ENCODE measurements at regions not wholly inside any gene's neighbourhood (a gene's known extent, or its start where the extent isn't known, plus 50 kb on each side); places are given as distances from the start of the nearest gene placed in this dataset.

- Mint-ChIP-seq H3K4me1 (ENCODE audit: low read depth) (no peaks in the 10 kb centered on the region), H3K9me3 (no peaks in the 10 kb centered on the region), H3K27me3 (ENCODE audit: low read depth) (no peaks in the 10 kb centered on the region), H3K36me3 (ENCODE audit: low read depth) (no peaks in the 10 kb centered on the region), H3K4me3 (no peak overlapping the region), H3K27ac (no peak overlapping the region)
Observed at GRCh38 chr16:59205403-59205802, 471.3 kb upstream of the GOT2 start.

GRCh38 chr16:59204589-59204988 is 470.5 kb upstream of the GOT2 start:
- Mint-ChIP-seq H3K4me1 (ENCODE audit: low read depth) (no peaks in the 10 kb centered on the region), H3K27ac (no peak overlapping the region), H3K36me3 (ENCODE audit: low read depth) (no peaks in the 10 kb centered on the region), H3K27me3 (ENCODE audit: low read depth) (no peaks in the 10 kb centered on the region), H3K4me3 (no peak overlapping the region), H3K9me3 (no peaks in the 10 kb centered on the region)

- no peaks in the 10 kb centered on the region for H3K4me1 Mint-ChIP-seq (ENCODE audit: low read depth)
- H3K36me3 Mint-ChIP-seq (ENCODE audit: low read depth) = no peaks in the 10 kb centered on the region
- no peaks in the 10 kb centered on the region for H3K9me3 Mint-ChIP-seq
- H3K27ac Mint-ChIP-seq = no peak overlapping the region
- H3K4me3 Mint-ChIP-seq = no peak overlapping the region
- no peaks in the 10 kb centered on the region for H3K27me3 Mint-ChIP-seq (ENCODE audit: low read depth)
Observed at GRCh38 chr16:59202233-59202862, 468.2 kb upstream of the GOT2 start.

GRCh38 chr16:59201821-59202220 is 467.7 kb upstream of the GOT2 start:
- H3K9me3 Mint-ChIP-seq = no peaks in the 10 kb centered on the region
- no peaks in the 10 kb centered on the region for H3K27me3 Mint-ChIP-seq (ENCODE audit: low read depth)
- H3K36me3 Mint-ChIP-seq (ENCODE audit: low read depth) = no peaks in the 10 kb centered on the region
- no peaks in the 10 kb centered on the region for H3K4me1 Mint-ChIP-seq (ENCODE audit: low read depth)
- no peak overlapping the region for H3K27ac Mint-ChIP-seq
- H3K4me3 Mint-ChIP-seq = no peak overlapping the region

GRCh38 chr16:59201160-59201559 is 467.0 kb upstream of the GOT2 start:
- H3K4me3 Mint-ChIP-seq = no peak overlapping the region
- H3K27ac Mint-ChIP-seq = no peak overlapping the region
- no peaks in the 10 kb centered on the region for H3K4me1 Mint-ChIP-seq (ENCODE audit: low read depth)
- no peaks in the 10 kb centered on the region for H3K36me3 Mint-ChIP-seq (ENCODE audit: low read depth)
- H3K27me3 Mint-ChIP-seq (ENCODE audit: low read depth) = no peaks in the 10 kb centered on the region
- no peaks in the 10 kb centered on the region for H3K9me3 Mint-ChIP-seq

- Mint-ChIP-seq H3K27ac (no peak overlapping the region), H3K4me3 (no peak overlapping the region), H3K4me1 (ENCODE audit: low read depth) (no peaks in the 10 kb centered on the region), H3K27me3 (ENCODE audit: low read depth) (no peaks in the 10 kb centered on the region), H3K36me3 (ENCODE audit: low read depth) (no peaks in the 10 kb centered on the region), H3K9me3 (no peaks in the 10 kb centered on the region)
Observed at GRCh38 chr16:59198487-59198886, 464.4 kb upstream of the GOT2 start.

GRCh38 chr16:59195242-59195641 is 461.1 kb upstream of the GOT2 start:
- H3K27me3 Mint-ChIP-seq (ENCODE audit: low read depth) = no peaks in the 10 kb centered on the region
- H3K4me1 Mint-ChIP-seq (ENCODE audit: low read depth) = no peaks in the 10 kb centered on the region
- no peaks in the 10 kb centered on the region for H3K36me3 Mint-ChIP-seq (ENCODE audit: low read depth)
- H3K4me3 Mint-ChIP-seq = no peak overlapping the region
- H3K27ac Mint-ChIP-seq = no peak overlapping the region
- no peaks in the 10 kb centered on the region for H3K9me3 Mint-ChIP-seq

GRCh38 chr16:59193637-59194036 is 459.5 kb upstream of the GOT2 start:
- H3K4me1 Mint-ChIP-seq (ENCODE audit: low read depth) = no peaks in the 10 kb centered on the region
- H3K9me3 Mint-ChIP-seq = no peaks in the 10 kb centered on the region
- H3K27ac Mint-ChIP-seq = no peak overlapping the region
- no peaks in the 10 kb centered on the region for H3K27me3 Mint-ChIP-seq (ENCODE audit: low read depth)
- no peak overlapping the region for H3K4me3 Mint-ChIP-seq
- H3K36me3 Mint-ChIP-seq (ENCODE audit: low read depth) = no peaks in the 10 kb centered on the region

- no peak overlapping the region for H3K4me3 Mint-ChIP-seq
- H3K4me1 Mint-ChIP-seq (ENCODE audit: low read depth) = no peaks in the 10 kb centered on the region
- H3K36me3 Mint-ChIP-seq (ENCODE audit: low read depth) = no peaks in the 10 kb centered on the region
Observed at GRCh38 chr16:59192551-59193199, 458.6 kb upstream of the GOT2 start.

GRCh38 chr16:59190731-59191130 is 456.6 kb upstream of the GOT2 start:
- H3K36me3 Mint-ChIP-seq (ENCODE audit: low read depth) = no peaks in the 10 kb centered on the region
- H3K27ac Mint-ChIP-seq = no peak overlapping the region
- no peak overlapping the region for H3K4me3 Mint-ChIP-seq
- H3K9me3 Mint-ChIP-seq = no peaks in the 10 kb centered on the region
- no peaks in the 10 kb centered on the region for H3K27me3 Mint-ChIP-seq (ENCODE audit: low read depth)
- no peaks in the 10 kb centered on the region for H3K4me1 Mint-ChIP-seq (ENCODE audit: low read depth)

More at GRCh38 chr16:59192551-59193199, 458.6 kb upstream of the GOT2 start:
- no peaks in the 10 kb centered on the region for H3K27me3 Mint-ChIP-seq (ENCODE audit: low read depth)
- no peak overlapping the region for H3K27ac Mint-ChIP-seq
- H3K9me3 Mint-ChIP-seq = no peaks in the 10 kb centered on the region

GRCh38 chr16:59188029-59188428 is 453.9 kb upstream of the GOT2 start:
- Mint-ChIP-seq H3K36me3 (ENCODE audit: low read depth) (no peaks in the 10 kb centered on the region), H3K4me1 (ENCODE audit: low read depth) (no peaks in the 10 kb centered on the region), H3K9me3 (no peaks in the 10 kb centered on the region), H3K4me3 (no peak overlapping the region), H3K27ac (no peak overlapping the region), H3K27me3 (ENCODE audit: low read depth) (no peaks in the 10 kb centered on the region)

GRCh38 chr16:59181821-59182420 is 447.8 kb upstream of the GOT2 start:
- Mint-ChIP-seq H3K4me1 (ENCODE audit: low read depth) (no peaks in the 10 kb centered on the region), H3K4me3 (no peak overlapping the region), H3K9me3 (no peaks in the 10 kb centered on the region), H3K27ac (no peak overlapping the region), H3K36me3 (ENCODE audit: low read depth) (no peaks in the 10 kb centered on the region), H3K27me3 (ENCODE audit: low read depth) (no peaks in the 10 kb centered on the region)

- no peaks in the 10 kb centered on the region for H3K36me3 Mint-ChIP-seq (ENCODE audit: low read depth)
- H3K27me3 Mint-ChIP-seq (ENCODE audit: low read depth) = no peaks in the 10 kb centered on the region
- no peaks in the 10 kb centered on the region for H3K4me1 Mint-ChIP-seq (ENCODE audit: low read depth)
- H3K4me3 Mint-ChIP-seq = no peak overlapping the region
- no peaks in the 10 kb centered on the region for H3K9me3 Mint-ChIP-seq
- H3K27ac Mint-ChIP-seq = no peak overlapping the region
Observed at GRCh38 chr16:59180083-59180476, 446.0 kb upstream of the GOT2 start.

GRCh38 chr16:59179446-59180082 is 445.4 kb upstream of the GOT2 start:
- no peaks in the 10 kb centered on the region for H3K9me3 Mint-ChIP-seq
- no peaks in the 10 kb centered on the region for H3K27me3 Mint-ChIP-seq (ENCODE audit: low read depth)
- H3K4me3 Mint-ChIP-seq = no peak overlapping the region
- H3K36me3 Mint-ChIP-seq (ENCODE audit: low read depth) = no peaks in the 10 kb centered on the region
- no peaks in the 10 kb centered on the region for H3K4me1 Mint-ChIP-seq (ENCODE audit: low read depth)
- H3K27ac Mint-ChIP-seq = no peak overlapping the region

- H3K36me3 Mint-ChIP-seq (ENCODE audit: low read depth) = no peaks in the 10 kb centered on the region
- H3K4me3 Mint-ChIP-seq = no peak overlapping the region
- no peaks in the 10 kb centered on the region for H3K9me3 Mint-ChIP-seq
- H3K4me1 Mint-ChIP-seq (ENCODE audit: low read depth) = no peaks in the 10 kb centered on the region
- no peak overlapping the region for H3K27ac Mint-ChIP-seq
- no peaks in the 10 kb centered on the region for H3K27me3 Mint-ChIP-seq (ENCODE audit: low read depth)
Observed at GRCh38 chr16:59173408-59173831, 439.3 kb upstream of the GOT2 start.

Data from T-helper 1 cell treated with Interleukin-12 subunit alpha and Interleukin-12 subunit beta and Interleukin-4 antibody, amounts not matched to agents 30 μg/mL and 1 μg/mL, for 36 hours (primary cell).